Gastroesophageal sphincter (tissue), 4 donors: ENCODE measurements at regions not wholly inside any gene's neighbourhood (a gene's known extent, or its start where the extent isn't known, plus 50 kb on each side); places are given as distances from the start of the nearest gene placed in this dataset.

Experiments used
- ATAC-seq: fragments of 150-250 bp; one replicate; pipeline ENCODE4 v1.9.1; 2016; ENCODE audit warnings: mild to moderate bottlenecking, moderate library complexity
- H3K27ac ChIP-seq, 4 donors: fragments of 200-600 bp; sonication (generic) in 3 of 4; 1 replicate in 3 of 4; 2 replicates in 1 of 4; pipeline ENCODE4 v1.5.1; 2016 to 2019
- H3K27me3 ChIP-seq: fragments of 200-600 bp; sonication (generic); one replicate; pipeline ENCODE4 v1.5.1; 2019
- H3K36me3 ChIP-seq, 2 donors: fragments of 200-600 bp; sonication (generic); one replicate each; pipeline ENCODE4 v1.5.1; 2019; ENCODE audit warnings: control low read depth in 1 of 2
- H3K4me1 ChIP-seq, 3 donors: fragments of 200-600 bp; sonication (generic); 1 replicate in 2 of 3; 2 replicates in 1 of 3; pipeline ENCODE4 v1.5.1; 2016 to 2019; ENCODE audit warnings: control low read depth in 2 of 3
- H3K4me3 ChIP-seq, 2 donors: fragments of 200-600 bp; sonication (generic); one replicate each; pipeline ENCODE4 v1.5.1; 2019; ENCODE audit warnings: mild to moderate bottlenecking in 1 of 2, moderate library complexity in 1 of 2
- H3K9me3 ChIP-seq, 3 donors: fragments of 200-600 bp; sonication (generic); one replicate each; pipeline ENCODE4 v1.5.1; 2017 to 2019; ENCODE audit warnings: control low read depth in 2 of 3
- CTCF ChIP-seq, 4 experiments: fragments of 200-600 bp in 2 of 4; fragments of 450-650 bp in 2 of 4; sonication (generic) in 1 of 4; IDR thresholded peaks; one replicate each; pipeline ENCODE4 v1.5.1; 2017 to 2019; ENCODE audit warnings: antibody characterized with exemption in 4 of 4, mild to moderate bottlenecking in 2 of 4, moderate library complexity in 2 of 4
- EP300 ChIP-seq: sonication (generic); formaldehyde crosslinking; IDR thresholded peaks from one replicate; pipeline ENCODE4 v1.6.1; 2017; ENCODE audit warnings: antibody characterized with exemption, mild to moderate bottlenecking
- POLR2A ChIP-seq, 2 donors: fragments of 450-650 bp; IDR thresholded peaks; one replicate each; pipeline ENCODE4 v1.6.1; 2017; ENCODE audit warnings: antibody characterized with exemption in 2 of 2, mild to moderate bottlenecking in 2 of 2, moderate library complexity in 1 of 2
- POLR2AphosphoS5 ChIP-seq: sonication (generic); formaldehyde crosslinking; IDR thresholded peaks from one replicate; pipeline ENCODE4 v1.6.1; 2017; ENCODE audit warnings: antibody characterized with exemption
- WGBS, 2 donors: methylation state at CpG; one replicate each; pipeline ENCODE4 v1.1.5; 2018; ENCODE audit warnings: low coverage in 1 of 2; 5-methylcytosine and 5-hydroxymethylcytosine counted together

- Histone ChIP-seq H3K4me3 (no peak overlapping the region), H3K4me1 (peaks cover 0 to 11% (median 0%) of the 10 kb centered on the region in 3 donors), H3K27me3 (no peaks in the 10 kb centered on the region), H3K36me3 (no peaks in the 10 kb centered on the region), H3K9me3 (no peaks in the 10 kb centered on the region), H3K27ac (no peak overlapping the region)
- WGBS, 2 donors, result 29 to 55% methylated on average over 2 to 3 of the region's 4 CpGs
- TF ChIP-seq POLR2AphosphoS5 (no peak), POLR2A (IDR thresholded peaks at IDR 0.05) (no peak), CTCF (IDR thresholded peaks at IDR 0.05) (no peak), EP300 (no peak)
- no peak for ATAC-seq
Measured at GRCh38 chr6:105759946-105760345, 326.2 kb upstream of the PRDM1 start.

- Histone ChIP-seq H3K4me3 (no peak overlapping the region), H3K36me3 (no peaks in the 10 kb centered on the region), H3K27me3 (no peaks in the 10 kb centered on the region), H3K9me3 (no peaks in the 10 kb centered on the region), H3K27ac (no peak overlapping the region), H3K4me1 (peaks cover 0 to 11% (median 0%) of the 10 kb centered on the region in 3 donors)
- ATAC-seq, result no peak
- WGBS, 2 donors, result 100% methylated on average over 1 to 2 of the region's 2 CpGs
- no peak for TF ChIP-seq EP300
- no peak for TF ChIP-seq POLR2AphosphoS5
- TF ChIP-seq CTCF (IDR thresholded peaks at IDR 0.05), result no peak
- TF ChIP-seq POLR2A (IDR thresholded peaks at IDR 0.05), result no peak
Measured at GRCh38 chr6:105759015-105759414, 327.1 kb upstream of the PRDM1 start.

- Histone ChIP-seq H3K9me3 (no peaks in the 10 kb centered on the region), H3K4me1 (peaks cover 0 to 21% (median 0%) of the 10 kb centered on the region in 3 donors), H3K4me3 (no peak overlapping the region), H3K27me3 (no peaks in the 10 kb centered on the region), H3K27ac (no peak overlapping the region), H3K36me3 (no peaks in the 10 kb centered on the region)
- TF ChIP-seq POLR2A (IDR thresholded peaks at IDR 0.05) (no peak), CTCF (IDR thresholded peaks at IDR 0.05) (no peak), POLR2AphosphoS5 (no peak), EP300 (no peak)
- ATAC-seq, result no peak
- WGBS, 2 donors, result 79 to 83% methylated on average over 1 to 5 of the region's 5 CpGs
Measured at GRCh38 chr6:105757512-105758200, 328.5 kb upstream of the PRDM1 start.

DNA sequence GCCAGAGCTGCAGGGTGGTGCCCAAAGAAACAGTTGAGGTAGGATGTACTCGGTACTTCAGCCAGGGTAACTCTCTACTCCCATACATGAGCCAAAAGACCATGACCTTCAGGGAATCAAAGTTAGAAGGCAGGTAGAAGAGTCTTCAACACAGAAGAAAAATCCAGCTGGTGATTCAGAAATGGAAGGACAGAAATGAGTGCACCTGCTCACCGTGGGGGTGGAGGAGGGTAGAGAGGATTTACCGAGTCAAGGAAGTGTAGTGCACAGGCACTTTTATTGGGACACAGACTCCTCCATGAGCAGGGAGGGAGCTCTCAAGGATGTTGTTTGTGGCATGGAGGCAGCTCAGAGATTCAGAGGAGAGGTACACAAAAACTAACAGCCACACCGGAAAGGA, 330.3 kb upstream of the PRDM1 start:
- peaks cover 0 to 21% (median 0%) of the 10 kb centered on the region in 3 donors for H3K4me1 ChIP-seq
- WGBS, 2 donors, result 77 to 100% methylated on average over 2 to 3 of the region's 4 CpGs
- no peak for TF ChIP-seq CTCF (IDR thresholded peaks at IDR 0.05)
- no peak for TF ChIP-seq POLR2AphosphoS5
- no peak for TF ChIP-seq POLR2A (IDR thresholded peaks at IDR 0.05)
- no peak for ATAC-seq
- no peaks in the 10 kb centered on the region for H3K27me3 ChIP-seq
- no peaks in the 10 kb centered on the region for H3K9me3 ChIP-seq
- H3K27ac ChIP-seq, result no peak overlapping the region
- no peak overlapping the region for H3K4me3 ChIP-seq
- no peaks in the 10 kb centered on the region for H3K36me3 ChIP-seq

DNA sequence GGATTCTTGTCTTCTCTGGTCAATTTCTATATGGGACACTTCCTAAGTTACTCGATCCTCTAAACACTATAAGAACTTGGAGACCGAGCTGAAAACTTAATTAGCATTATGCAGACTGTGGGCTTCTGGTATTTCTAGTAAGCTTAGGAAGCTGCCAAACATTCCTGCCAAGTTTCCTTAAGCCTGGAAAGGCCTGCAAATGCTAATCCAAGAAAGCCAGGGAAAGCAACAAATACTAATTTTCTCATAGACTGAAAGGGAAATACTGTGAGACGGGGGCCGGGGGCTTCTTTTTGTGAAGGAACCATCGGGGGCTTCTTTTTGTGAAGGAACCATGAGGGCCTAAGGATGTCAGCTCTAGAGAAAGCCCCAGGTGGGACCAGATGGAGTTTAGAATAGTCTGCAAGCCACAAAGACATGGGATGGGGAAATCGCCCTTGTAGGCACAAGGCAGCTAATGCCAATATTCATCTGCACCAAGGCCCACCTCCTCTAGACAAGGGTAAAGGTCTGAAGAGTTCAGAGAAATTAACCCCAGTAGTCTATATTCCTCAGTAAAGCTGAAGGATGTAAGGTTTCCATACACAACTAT, 332.4 kb upstream of the PRDM1 start:
- Histone ChIP-seq H3K27me3 (no peaks in the 10 kb centered on the region), H3K9me3 (no peaks in the 10 kb centered on the region), H3K4me1 (peaks cover 0 to 10% (median 0%) of the 10 kb centered on the region in 3 donors), H3K4me3 (no peak overlapping the region), H3K36me3 (no peaks in the 10 kb centered on the region), H3K27ac (no peak overlapping the region)
- no peak for TF ChIP-seq CTCF (IDR thresholded peaks at IDR 0.05)
- TF ChIP-seq EP300, result no peak
- no peak for TF ChIP-seq POLR2AphosphoS5
- TF ChIP-seq POLR2A (IDR thresholded peaks at IDR 0.05), result no peak
- WGBS, 2 donors, result 11 to 29% methylated on average over 4 to 6 of the region's 6 CpGs
- ATAC-seq, result no peak
